GM18498 (cell line): ENCODE measurements at regions not wholly inside any gene's neighbourhood (a gene's known extent, or its start where the extent isn't known, plus 50 kb on each side); places are given as distances from the start of the nearest gene placed in this dataset.

Source experiments
- ATAC-seq: cut with Tn5 transposase; IDR thresholded peaks from one replicate; pipeline ENCODE4 v1.9.1; 2021; ENCODE audit warnings: mild to moderate bottlenecking, moderate library complexity; ENCODE audit not compliant: unreplicated experiment

DNA sequence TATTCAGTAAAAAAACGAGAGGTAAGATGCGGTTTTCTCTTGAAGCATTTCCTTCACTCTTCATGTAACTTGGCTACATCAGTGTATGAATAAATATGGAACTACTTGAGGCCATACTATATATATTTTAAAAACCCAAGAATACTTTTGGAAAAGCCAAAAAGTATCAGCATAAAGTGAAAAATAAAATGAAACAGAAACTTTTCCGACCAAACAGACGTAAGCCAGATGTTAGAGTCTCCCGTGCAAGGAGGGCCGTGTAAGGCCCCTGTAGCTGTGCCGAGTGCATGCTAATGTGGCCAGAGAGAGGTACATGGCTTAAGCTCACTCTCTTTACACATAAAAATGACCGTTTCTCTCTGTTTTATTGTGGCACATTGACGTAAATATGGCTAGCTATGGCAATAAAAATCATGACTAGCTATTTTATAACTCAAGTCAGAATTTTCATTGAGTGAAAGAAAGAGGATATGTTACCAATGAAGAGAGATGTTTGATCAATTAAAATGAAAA is 140.1 kb upstream of the GMDS start:
- no peak for ATAC-seq

DNA sequence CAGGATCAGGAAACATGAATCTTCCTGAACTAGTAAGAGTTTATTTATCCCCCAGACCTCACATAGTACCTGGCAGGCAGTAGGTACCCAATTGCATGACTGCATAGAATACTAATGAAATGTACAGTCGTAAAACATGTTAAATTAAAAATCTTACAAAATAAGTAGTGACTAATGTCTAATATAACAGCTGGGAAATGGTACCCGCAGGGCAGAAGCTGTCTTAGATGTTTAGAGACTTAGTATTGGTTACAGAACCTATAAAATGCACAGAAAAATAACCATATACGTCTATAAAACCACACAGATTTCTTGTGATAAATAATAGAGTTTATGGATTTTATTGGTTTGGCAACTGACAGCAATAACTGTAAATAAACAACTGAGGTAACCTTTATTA is 139.1 kb upstream of the GMDS start:
- no peak for ATAC-seq

GRCh38 chr6:2381872-2382661 is 136.7 kb upstream of the GMDS start:
- ATAC-seq: no peak

DNA sequence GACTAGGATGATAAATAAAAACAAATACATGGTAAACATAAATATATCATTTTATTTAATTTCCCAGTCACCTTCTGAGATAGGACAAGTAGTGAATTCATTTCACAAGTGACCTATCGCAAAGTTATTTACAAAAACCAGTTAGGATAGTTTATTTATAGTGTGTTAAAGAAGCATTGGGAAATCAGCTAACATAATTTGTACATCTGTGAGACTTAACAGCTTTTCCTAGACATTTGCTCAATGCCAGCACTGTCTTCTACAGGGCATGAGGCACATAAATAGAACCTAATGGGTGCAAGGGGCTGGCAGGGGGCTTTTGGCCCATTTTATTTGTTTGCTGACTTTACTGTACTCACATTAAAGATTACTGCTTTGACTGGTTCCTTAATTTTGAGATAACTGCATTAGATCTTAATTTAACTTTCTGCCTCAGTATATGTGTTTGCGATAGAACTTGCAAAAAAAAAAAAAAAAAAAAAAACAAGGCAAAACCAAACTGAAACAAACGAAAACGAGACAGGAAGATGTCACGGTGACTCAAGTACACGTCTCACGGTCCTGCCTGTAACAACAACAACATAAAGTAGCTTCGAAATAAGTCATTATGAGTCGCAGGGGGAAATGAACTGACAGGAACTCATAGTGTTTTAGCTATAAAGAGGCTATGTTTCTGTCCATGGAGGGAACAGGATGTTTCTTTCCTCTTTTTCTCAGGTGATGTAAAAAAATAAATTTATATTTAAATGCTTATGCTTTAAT is 133.7 kb upstream of the GMDS start:
- ATAC-seq: no peak

DNA sequence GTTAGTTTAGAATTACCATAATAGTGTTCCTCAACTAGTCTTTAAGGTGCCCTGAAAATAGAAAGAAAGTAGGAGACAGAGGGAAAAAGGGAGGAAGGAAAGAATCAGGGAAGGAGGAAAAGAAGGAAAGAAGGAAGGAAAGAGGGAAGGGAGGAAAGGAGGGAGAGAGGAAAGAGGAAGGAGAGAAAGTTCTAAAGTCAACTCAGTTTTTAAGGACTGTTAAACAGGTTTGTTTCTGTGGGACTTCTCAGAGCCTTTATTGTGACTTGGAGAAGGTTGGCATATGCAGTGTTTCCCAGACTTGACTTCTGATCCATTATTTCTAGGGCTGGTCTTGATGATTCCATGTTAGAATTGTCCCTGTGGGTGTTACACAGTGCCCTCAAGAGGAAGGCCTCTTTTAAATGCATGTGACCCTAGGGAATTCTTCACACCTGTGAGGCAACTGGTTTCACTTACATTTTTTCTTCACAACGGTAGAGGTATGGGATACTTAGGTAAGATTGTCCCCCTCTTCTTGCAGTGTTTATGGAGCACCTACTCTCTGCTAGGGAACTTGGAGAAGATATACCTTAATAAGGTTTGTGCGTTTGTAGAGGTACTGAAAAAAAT is 132.7 kb upstream of the GMDS start:
- no peak for ATAC-seq

DNA sequence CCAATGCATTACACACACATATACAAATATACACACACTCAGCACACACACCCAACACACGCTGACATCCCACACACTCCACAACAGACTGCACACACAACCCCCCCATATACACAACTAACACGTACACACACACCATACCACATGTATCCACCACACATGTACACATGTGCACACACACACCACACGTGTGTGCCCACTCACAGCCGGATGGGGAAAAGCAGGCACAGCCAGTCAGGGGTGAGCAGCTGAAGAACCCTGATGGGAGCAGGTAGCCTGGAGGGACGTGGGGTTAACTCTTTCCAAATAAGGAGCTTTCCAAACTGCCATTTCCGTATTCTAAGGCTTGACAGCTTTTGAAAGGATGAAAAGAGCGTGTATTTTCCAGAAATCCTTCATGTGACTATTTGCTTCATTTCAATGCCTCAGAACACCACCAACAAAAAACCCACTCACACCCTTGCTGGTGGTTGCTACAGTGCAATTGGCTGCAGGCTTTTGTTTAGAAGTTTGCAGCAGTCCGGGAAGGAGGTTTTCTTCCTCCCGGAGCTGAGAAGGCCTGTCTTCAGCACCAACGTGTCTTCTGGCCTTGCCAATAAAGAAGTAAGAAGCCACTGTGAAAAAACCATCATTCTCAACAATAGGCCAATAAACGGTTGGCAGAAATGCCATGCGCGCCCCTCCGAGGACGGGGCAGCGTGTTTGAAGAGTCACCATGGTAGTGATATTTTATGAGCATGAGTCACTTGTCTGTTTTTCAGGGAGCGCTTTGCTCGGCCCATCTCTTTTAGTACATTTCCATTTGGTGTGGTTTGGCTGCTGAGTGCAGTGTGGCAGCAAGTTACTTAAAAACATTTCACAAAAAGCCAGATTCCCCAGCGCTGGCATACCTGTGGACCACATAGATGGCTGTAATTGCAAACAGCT is 131.3 kb upstream of the GMDS start:
- no peak for ATAC-seq

GRCh38 chr6:2375443-2375842 is 130.0 kb upstream of the GMDS start:
- no peak for ATAC-seq

DNA sequence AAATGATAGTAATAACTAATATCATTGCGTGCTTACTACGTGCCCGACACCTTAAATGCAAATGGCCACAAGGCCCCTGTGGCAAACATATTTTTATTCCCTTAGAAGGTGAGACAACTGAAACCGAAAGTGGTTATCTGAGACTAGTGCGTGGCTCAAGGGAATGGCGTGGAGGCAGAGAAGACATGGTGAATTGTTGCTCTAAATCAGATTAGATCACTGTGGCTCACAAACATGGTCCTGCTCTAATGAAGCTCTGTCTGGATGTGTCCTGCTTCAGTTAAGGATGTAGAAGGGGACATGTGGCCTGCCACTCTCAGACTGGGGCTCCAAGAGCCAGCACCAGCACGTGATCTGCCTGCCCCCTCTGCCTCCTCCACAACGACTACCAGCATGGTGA is 124.2 kb upstream of the GMDS start:
- no peak for ATAC-seq

GRCh38 chr6:2363211-2363610 is 117.8 kb upstream of the GMDS start:
- no peak for ATAC-seq

GRCh38 chr6:2361195-2361594 is 115.8 kb upstream of the GMDS start:
- no peak for ATAC-seq

DNA sequence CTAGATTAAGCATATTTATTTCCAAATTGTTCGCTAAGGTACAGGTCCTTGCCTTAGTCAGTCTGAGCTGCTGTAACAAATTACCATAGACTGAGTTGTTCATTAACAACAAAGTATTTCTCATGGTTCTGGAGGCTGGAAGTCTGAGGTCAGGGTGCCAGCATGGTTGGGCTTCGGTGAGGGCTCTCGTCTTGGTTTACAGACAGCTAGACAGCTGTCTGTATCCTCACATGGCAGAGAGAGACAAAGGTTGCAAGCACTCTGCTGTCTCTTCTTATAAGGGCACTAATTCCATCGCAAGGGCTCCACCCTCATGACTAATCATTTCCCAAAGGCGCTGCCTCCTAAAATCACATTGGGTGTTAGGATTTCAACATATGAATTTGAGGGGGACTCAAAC is 115.3 kb upstream of the GMDS start:
- ATAC-seq: no peak

- ATAC-seq: no peak
These were observed 114.7 kb upstream of the GMDS start for GRCh38 chr6:2360126-2360525.

GRCh38 chr6:2355150-2355549 is 109.7 kb upstream of the GMDS start:
- ATAC-seq: no peak

DNA sequence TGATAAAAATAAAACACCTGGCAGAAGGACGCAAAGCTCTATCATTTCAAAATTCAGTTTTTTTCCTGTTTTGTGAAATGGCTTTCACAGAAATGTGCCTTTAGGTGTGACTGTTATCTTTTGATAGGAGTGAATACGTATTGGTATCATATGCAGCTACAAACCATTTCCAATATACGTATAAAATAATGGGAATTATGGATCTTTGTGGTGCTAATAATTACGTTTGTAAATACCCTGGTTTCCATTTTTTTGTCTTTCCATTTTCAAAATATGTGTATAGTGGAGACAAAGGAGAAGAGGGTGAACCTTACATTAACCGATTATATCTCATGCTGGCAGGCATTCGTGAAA is 108.7 kb upstream of the GMDS start:
- ATAC-seq: no peak

DNA sequence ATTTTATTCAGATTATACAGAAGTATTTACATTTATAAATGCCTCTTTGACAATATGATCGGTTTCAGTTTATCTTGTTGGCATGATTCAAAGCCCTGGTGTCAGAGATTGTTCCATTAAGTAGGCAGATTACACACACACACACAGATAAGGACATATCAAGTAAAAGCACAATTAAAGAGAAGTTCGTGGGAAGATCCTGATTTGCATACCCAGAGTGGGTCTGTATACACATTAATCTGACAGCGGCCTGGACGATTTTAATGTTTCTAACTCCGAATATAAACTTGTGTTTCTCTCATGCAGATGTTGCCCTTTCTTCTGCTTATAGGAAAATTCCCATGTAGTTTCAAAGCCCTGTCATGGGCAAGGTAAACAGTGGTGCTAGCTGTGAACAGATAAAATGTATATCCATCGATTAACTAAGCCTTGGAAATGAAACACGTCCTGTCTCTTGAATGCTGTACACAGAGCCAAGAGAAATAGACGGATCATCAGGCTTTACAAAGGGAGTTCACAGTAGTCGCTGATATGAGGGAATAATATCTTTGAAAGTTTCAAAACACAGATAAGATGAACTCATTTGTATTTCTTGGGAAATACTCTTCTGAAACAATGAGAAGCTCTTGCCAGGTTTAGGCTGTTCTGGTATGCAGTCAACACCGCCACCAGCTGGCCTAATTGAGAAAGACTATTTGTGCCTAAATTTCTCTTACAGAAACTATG is 108.2 kb upstream of the GMDS start:
- ATAC-seq: no peak

GRCh38 chr6:2351807-2352431 is 106.5 kb upstream of the GMDS start:
- no peak for ATAC-seq

GRCh38 chr6:2351090-2351489 is 105.7 kb upstream of the GMDS start:
- ATAC-seq: no peak

- ATAC-seq: no peak
These were observed 100.7 kb upstream of the GMDS start for GRCh38 chr6:2346078-2346477.

DNA sequence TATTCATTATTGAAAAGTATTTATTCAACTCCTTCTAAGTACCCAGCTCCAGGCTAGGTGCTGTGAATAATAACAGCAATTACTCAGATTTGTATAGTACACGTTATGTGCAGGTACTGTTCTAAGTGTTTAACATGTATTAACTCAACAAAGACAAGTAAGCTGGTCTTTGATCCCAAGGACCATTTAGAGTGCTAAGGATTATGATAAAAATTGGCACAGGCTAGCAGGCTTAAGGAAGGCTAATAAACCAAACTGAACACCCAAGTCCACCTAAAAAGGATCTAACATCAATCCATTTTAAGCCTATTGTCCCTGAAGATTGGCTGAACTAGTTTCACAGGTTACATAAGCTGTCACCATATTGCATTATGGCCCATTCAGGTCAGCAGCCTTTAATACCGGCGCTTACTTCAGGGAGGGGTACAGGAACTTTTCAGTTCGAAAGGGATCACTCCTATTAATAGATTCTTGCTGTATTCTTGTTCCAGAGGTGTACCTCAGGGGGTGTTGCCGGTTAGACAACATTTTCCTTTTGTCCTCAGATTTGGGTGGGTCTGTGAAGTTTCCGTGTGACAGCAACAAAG is 99.0 kb upstream of the GMDS start:
- no peak for ATAC-seq
